ENCODE measurements at regions not wholly inside any gene's neighbourhood (a gene's known extent, or its start where the extent isn't known, plus 50 kb on each side); places are given as distances from the start of the nearest gene placed in this dataset.

DNA sequence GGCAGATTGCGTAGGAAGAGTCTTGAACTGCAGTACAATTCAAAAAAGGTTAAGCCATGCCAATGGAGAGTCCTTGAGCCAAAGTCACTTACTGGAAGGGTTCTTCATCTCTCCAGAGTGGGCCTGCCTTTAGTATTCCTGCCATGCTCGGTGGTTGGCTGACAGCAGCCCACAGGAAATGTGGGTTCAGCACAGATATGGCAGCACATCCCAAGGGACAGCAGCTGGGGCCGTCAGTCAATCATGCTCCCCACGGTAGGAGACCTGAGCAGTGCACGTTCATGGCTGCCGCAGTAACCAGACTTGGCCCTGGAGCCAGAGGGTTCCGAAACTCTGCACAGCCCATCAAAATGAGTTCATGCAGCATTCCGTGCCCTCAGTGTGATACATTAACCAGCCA, 63.6 kb upstream of the SIRPA start:
- POLR2A ChIA-PET: no interaction called here
- Mint-ChIP-seq H3K36me3 (no peaks in the 10 kb centered on the region), H3K4me1 (peaks cover 2% of the 10 kb centered on the region; the same call in 1 of the 2 replicates), H3K9me3 (no peaks in the 10 kb centered on the region), H3K4me3 (no peak overlapping the region), H3K27me3 (ENCODE audit: low read depth) (no peaks in the 10 kb centered on the region), H3K27ac (no peak overlapping the region)
- CTCF ChIA-PET: no interaction called here
- TF ChIP-seq NFE2L1 (CRISPR knock-in tag; IDR thresholded peaks at IDR 0.05): no peak
- TF ChIP-seq, protein P1, sequence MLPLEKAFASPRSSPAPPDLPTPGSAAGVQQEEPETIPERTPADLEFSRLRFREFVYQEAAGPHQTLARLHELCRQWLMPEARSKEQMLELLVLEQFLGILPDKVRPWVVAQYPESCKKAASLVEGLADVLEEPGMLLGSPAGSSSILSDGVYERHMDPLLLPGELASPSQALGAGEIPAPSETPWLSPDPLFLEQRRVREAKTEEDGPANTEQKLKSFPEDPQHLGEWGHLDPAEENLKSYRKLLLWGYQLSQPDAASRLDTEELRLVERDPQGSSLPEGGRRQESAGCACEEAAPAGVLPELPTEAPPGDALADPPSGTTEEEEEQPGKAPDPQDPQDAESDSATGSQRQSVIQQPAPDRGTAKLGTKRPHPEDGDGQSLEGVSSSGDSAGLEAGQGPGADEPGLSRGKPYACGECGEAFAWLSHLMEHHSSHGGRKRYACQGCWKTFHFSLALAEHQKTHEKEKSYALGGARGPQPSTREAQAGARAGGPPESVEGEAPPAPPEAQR (CRISPR knock-in tag; IDR thresholded peaks at IDR 0.05): no peak
- no peak for TF ChIP-seq TEAD4 (CRISPR knock-in tag; IDR thresholded peaks at IDR 0.05)
- TF ChIP-seq, protein P2, sequence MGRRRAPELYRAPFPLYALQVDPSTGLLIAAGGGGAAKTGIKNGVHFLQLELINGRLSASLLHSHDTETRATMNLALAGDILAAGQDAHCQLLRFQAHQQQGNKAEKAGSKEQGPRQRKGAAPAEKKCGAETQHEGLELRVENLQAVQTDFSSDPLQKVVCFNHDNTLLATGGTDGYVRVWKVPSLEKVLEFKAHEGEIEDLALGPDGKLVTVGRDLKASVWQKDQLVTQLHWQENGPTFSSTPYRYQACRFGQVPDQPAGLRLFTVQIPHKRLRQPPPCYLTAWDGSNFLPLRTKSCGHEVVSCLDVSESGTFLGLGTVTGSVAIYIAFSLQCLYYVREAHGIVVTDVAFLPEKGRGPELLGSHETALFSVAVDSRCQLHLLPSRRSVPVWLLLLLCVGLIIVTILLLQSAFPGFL (CRISPR knock-in tag; IDR thresholded peaks at IDR 0.05; ENCODE audit: borderline replicate concordance): no peak
- TF ChIP-seq, protein P3, sequence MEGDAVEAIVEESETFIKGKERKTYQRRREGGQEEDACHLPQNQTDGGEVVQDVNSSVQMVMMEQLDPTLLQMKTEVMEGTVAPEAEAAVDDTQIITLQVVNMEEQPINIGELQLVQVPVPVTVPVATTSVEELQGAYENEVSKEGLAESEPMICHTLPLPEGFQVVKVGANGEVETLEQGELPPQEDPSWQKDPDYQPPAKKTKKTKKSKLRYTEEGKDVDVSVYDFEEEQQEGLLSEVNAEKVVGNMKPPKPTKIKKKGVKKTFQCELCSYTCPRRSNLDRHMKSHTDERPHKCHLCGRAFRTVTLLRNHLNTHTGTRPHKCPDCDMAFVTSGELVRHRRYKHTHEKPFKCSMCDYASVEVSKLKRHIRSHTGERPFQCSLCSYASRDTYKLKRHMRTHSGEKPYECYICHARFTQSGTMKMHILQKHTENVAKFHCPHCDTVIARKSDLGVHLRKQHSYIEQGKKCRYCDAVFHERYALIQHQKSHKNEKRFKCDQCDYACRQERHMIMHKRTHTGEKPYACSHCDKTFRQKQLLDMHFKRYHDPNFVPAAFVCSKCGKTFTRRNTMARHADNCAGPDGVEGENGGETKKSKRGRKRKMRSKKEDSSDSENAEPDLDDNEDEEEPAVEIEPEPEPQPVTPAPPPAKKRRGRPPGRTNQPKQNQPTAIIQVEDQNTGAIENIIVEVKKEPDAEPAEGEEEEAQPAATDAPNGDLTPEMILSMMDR (IDR thresholded peaks at IDR 0.05): no peak
- TF ChIP-seq, protein P4, sequence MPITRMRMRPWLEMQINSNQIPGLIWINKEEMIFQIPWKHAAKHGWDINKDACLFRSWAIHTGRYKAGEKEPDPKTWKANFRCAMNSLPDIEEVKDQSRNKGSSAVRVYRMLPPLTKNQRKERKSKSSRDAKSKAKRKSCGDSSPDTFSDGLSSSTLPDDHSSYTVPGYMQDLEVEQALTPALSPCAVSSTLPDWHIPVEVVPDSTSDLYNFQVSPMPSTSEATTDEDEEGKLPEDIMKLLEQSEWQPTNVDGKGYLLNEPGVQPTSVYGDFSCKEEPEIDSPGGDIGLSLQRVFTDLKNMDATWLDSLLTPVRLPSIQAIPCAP (CRISPR knock-in tag; IDR thresholded peaks at IDR 0.05): no peak
- TF ChIP-seq, protein P5, sequence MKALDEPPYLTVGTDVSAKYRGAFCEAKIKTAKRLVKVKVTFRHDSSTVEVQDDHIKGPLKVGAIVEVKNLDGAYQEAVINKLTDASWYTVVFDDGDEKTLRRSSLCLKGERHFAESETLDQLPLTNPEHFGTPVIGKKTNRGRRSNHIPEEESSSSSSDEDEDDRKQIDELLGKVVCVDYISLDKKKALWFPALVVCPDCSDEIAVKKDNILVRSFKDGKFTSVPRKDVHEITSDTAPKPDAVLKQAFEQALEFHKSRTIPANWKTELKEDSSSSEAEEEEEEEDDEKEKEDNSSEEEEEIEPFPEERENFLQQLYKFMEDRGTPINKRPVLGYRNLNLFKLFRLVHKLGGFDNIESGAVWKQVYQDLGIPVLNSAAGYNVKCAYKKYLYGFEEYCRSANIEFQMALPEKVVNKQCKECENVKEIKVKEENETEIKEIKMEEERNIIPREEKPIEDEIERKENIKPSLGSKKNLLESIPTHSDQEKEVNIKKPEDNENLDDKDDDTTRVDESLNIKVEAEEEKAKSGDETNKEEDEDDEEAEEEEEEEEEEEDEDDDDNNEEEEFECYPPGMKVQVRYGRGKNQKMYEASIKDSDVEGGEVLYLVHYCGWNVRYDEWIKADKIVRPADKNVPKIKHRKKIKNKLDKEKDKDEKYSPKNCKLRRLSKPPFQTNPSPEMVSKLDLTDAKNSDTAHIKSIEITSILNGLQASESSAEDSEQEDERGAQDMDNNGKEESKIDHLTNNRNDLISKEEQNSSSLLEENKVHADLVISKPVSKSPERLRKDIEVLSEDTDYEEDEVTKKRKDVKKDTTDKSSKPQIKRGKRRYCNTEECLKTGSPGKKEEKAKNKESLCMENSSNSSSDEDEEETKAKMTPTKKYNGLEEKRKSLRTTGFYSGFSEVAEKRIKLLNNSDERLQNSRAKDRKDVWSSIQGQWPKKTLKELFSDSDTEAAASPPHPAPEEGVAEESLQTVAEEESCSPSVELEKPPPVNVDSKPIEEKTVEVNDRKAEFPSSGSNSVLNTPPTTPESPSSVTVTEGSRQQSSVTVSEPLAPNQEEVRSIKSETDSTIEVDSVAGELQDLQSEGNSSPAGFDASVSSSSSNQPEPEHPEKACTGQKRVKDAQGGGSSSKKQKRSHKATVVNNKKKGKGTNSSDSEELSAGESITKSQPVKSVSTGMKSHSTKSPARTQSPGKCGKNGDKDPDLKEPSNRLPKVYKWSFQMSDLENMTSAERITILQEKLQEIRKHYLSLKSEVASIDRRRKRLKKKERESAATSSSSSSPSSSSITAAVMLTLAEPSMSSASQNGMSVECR (CRISPR knock-in tag; IDR thresholded peaks at IDR 0.05; ENCODE audit: borderline replicate concordance): no peak
- no peak for DNase-seq (ENCODE audit: low spot score)
- ATAC-seq: no peak

DNA sequence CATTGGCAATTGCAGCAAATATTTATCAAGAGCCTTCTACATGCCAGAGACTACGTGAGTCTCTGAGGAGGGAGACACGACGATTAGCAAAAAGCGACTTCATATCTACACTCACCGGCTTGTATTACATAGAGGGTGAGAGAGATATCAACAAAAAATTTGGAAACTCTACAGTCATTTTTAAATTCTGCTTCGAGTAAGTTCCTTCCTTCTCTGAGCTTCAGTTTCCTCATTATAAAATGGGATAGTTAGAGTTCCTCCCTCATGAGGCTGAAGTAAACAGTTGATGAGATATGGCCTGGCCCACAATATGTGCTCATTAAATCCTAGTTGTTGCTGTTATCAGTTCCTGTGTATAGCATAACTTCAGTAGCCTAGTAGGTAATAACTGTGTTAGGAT, 64.1 kb upstream of the SIRPA start:
- no peak for ATAC-seq
- ChIA-PET CTCF (no interaction called here), POLR2A (no interaction called here)
- peaks cover 2% of the 10 kb centered on the region; the same call in 1 of the 2 replicates for H3K4me1 Mint-ChIP-seq
- no peaks in the 10 kb centered on the region for H3K9me3 Mint-ChIP-seq
- no peaks in the 10 kb centered on the region for H3K27me3 Mint-ChIP-seq (ENCODE audit: low read depth)
- no peak overlapping the region for H3K4me3 Mint-ChIP-seq
- H3K27ac Mint-ChIP-seq: no peak overlapping the region; the same call in 1 of the 2 replicates
- no peaks in the 10 kb centered on the region for H3K36me3 Mint-ChIP-seq
- no peak for DNase-seq (ENCODE audit: low spot score)
- TF ChIP-seq FOXJ3 (CRISPR knock-in tag; IDR thresholded peaks at IDR 0.05; ENCODE audit: borderline replicate concordance) (no peak), SMAD4 (CRISPR knock-in tag; IDR thresholded peaks at IDR 0.05) (no peak), JUN (CRISPR knock-in tag; IDR thresholded peaks at IDR 0.05) (no peak), NFYB (CRISPR knock-in tag; conservative IDR thresholded peaks at IDR 0.05; ENCODE audit: low read depth) (no peak), SP1 (CRISPR knock-in tag; conservative IDR thresholded peaks at IDR 0.05) (no peak)
- TF ChIP-seq, protein P6, sequence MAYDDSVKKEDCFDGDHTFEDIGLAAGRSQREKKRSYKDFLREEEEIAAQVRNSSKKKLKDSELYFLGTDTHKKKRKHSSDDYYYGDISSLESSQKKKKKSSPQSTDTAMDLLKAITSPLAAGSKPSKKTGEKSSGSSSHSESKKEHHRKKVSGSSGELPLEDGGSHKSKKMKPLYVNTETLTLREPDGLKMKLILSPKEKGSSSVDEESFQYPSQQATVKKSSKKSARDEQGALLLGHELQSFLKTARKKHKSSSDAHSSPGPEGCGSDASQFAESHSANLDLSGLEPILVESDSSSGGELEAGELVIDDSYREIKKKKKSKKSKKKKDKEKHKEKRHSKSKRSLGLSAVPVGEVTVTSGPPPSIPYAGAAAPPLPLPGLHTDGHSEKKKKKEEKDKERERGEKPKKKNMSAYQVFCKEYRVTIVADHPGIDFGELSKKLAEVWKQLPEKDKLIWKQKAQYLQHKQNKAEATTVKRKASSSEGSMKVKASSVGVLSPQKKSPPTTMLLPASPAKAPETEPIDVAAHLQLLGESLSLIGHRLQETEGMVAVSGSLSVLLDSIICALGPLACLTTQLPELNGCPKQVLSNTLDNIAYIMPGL (CRISPR knock-in tag; IDR thresholded peaks at IDR 0.05): no peak
- TF ChIP-seq, protein P7, sequence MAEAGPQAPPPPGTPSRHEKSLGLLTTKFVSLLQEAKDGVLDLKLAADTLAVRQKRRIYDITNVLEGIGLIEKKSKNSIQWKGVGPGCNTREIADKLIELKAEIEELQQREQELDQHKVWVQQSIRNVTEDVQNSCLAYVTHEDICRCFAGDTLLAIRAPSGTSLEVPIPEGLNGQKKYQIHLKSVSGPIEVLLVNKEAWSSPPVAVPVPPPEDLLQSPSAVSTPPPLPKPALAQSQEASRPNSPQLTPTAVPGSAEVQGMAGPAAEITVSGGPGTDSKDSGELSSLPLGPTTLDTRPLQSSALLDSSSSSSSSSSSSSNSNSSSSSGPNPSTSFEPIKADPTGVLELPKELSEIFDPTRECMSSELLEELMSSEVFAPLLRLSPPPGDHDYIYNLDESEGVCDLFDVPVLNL (CRISPR knock-in tag; IDR thresholded peaks at IDR 0.05; ENCODE audit: borderline replicate concordance, low read depth): no peak
- TF ChIP-seq, protein P8, sequence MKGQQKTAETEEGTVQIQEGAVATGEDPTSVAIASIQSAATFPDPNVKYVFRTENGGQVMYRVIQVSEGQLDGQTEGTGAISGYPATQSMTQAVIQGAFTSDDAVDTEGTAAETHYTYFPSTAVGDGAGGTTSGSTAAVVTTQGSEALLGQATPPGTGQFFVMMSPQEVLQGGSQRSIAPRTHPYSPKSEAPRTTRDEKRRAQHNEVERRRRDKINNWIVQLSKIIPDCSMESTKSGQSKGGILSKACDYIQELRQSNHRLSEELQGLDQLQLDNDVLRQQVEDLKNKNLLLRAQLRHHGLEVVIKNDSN (CRISPR knock-in tag; IDR thresholded peaks at IDR 0.05): no peak
- TF ChIP-seq, protein P9, sequence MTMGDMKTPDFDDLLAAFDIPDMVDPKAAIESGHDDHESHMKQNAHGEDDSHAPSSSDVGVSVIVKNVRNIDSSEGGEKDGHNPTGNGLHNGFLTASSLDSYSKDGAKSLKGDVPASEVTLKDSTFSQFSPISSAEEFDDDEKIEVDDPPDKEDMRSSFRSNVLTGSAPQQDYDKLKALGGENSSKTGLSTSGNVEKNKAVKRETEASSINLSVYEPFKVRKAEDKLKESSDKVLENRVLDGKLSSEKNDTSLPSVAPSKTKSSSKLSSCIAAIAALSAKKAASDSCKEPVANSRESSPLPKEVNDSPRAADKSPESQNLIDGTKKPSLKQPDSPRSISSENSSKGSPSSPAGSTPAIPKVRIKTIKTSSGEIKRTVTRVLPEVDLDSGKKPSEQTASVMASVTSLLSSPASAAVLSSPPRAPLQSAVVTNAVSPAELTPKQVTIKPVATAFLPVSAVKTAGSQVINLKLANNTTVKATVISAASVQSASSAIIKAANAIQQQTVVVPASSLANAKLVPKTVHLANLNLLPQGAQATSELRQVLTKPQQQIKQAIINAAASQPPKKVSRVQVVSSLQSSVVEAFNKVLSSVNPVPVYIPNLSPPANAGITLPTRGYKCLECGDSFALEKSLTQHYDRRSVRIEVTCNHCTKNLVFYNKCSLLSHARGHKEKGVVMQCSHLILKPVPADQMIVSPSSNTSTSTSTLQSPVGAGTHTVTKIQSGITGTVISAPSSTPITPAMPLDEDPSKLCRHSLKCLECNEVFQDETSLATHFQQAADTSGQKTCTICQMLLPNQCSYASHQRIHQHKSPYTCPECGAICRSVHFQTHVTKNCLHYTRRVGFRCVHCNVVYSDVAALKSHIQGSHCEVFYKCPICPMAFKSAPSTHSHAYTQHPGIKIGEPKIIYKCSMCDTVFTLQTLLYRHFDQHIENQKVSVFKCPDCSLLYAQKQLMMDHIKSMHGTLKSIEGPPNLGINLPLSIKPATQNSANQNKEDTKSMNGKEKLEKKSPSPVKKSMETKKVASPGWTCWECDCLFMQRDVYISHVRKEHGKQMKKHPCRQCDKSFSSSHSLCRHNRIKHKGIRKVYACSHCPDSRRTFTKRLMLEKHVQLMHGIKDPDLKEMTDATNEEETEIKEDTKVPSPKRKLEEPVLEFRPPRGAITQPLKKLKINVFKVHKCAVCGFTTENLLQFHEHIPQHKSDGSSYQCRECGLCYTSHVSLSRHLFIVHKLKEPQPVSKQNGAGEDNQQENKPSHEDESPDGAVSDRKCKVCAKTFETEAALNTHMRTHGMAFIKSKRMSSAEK (CRISPR knock-in tag; IDR thresholded peaks at IDR 0.05; ENCODE audit: borderline replicate concordance): no peak

Data from WTC11 (cell line).